SU-DHL-6 (cell line): ENCODE measurements at regions not wholly inside any gene's neighbourhood (a gene's known extent, or its start where the extent isn't known, plus 50 kb on each side); places are given as distances from the start of the nearest gene placed in this dataset.

Experiments
- H2AFZ ChIP-seq: fragments of 200-600 bp; sonication (generic); 2 replicates; pipeline ENCODE4 v1.6.1; 2014; ENCODE audit warnings: low read depth, mild to moderate bottlenecking, moderate library complexity, mixed read lengths, antibody characterized with exemption, low read length; ENCODE audit not compliant: severe bottlenecking
- H3F3A ChIP-seq: fragments of 200-600 bp; shearing (Covaris generic); 2 replicates; pipeline ENCODE4 v1.6.0; 2016; ENCODE audit warnings: antibody characterized with exemption, mild to moderate bottlenecking; ENCODE audit not compliant: insufficient read depth
- H3K27ac ChIP-seq: fragments of 200-600 bp; sonication (generic); 2 replicates; pipeline ENCODE4 v1.5.1; 2016; ENCODE audit warnings: low read depth, mild to moderate bottlenecking, low read length, moderate library complexity, mixed read lengths
- H3K27me3 ChIP-seq: fragments of 200-600 bp; sonication (generic), shearing (Covaris generic); 2 replicates; pipeline ENCODE4 v1.6.0; 2014; ENCODE audit warnings: mild to moderate bottlenecking, low read length
- H3K36me3 ChIP-seq: fragments of 200-600 bp; sonication (generic); 2 replicates; pipeline ENCODE4 v1.6.1; 2014; ENCODE audit warnings: mild to moderate bottlenecking, low read length, mixed read lengths
- H3K4me2 ChIP-seq: fragments of 300-600, 200-600 bp; shearing (Covaris generic), sonication (generic); 2 replicates; pipeline ENCODE4 v1.6.0; 2014; ENCODE audit warnings: low read length, low read depth, mild to moderate bottlenecking; ENCODE audit not compliant: poor library complexity, severe bottlenecking
- H3K4me3 ChIP-seq: fragments of 200-600 bp; sonication (generic); 2 replicates; pipeline ENCODE4 v1.5.1; 2014; ENCODE audit warnings: antibody characterized with exemption, low read length, mild to moderate bottlenecking, mixed read lengths; ENCODE audit not compliant: insufficient read depth, poor library complexity, severe bottlenecking
- H3K79me2 ChIP-seq: fragments of 200-600 bp; sonication (generic); 2 replicates; pipeline ENCODE4 v1.6.1; 2014; ENCODE audit warnings: mild to moderate bottlenecking, low read length, moderate library complexity; ENCODE audit not compliant: insufficient read depth
- H3K9ac ChIP-seq: fragments of 200-600 bp; sonication (generic); 2 replicates; pipeline ENCODE4 v1.7.0; 2014; ENCODE audit warnings: mild to moderate bottlenecking, low read length
- H3K9me2 ChIP-seq: fragments of 200-600 bp; sonication (generic); replicated peaks from 2 replicates; pipeline ENCODE4 v1.6.1; 2014; ENCODE audit warnings: low read length; ENCODE audit not compliant: insufficient read depth
- H3K9me3 ChIP-seq: fragments of 200-600 bp; sonication (generic); 2 replicates; pipeline ENCODE4 v1.6.1; 2014; ENCODE audit warnings: low read length, mixed read lengths; ENCODE audit not compliant: insufficient read depth
- H4K20me1 ChIP-seq: fragments of 200-600 bp; sonication (generic); 2 replicates; pipeline ENCODE4 v1.6.1; 2014; ENCODE audit warnings: low read depth, mild to moderate bottlenecking, antibody characterized with exemption, low read length, moderate library complexity, mixed read lengths
- EZH2phosphoT487 ChIP-seq: fragments of 200-600 bp; sonication (generic), shearing (Covaris generic); conservative IDR thresholded peaks from 2 replicates; pipeline ENCODE4 v1.6.1; 2018; ENCODE audit warnings: mild to moderate bottlenecking, antibody characterized with exemption, low read length, moderate library complexity, mixed read lengths
- TF ChIP-seq, protein P1 (sequence below): fragments of 200-600 bp; sonication (generic); IDR thresholded peaks from one replicate; pipeline ENCODE4 v1.5.1; 2017; ENCODE audit warnings: antibody characterized with exemption, mild to moderate bottlenecking, low read length, moderate library complexity; ENCODE audit not compliant: insufficient read depth, poor library complexity, severe bottlenecking

DNA sequence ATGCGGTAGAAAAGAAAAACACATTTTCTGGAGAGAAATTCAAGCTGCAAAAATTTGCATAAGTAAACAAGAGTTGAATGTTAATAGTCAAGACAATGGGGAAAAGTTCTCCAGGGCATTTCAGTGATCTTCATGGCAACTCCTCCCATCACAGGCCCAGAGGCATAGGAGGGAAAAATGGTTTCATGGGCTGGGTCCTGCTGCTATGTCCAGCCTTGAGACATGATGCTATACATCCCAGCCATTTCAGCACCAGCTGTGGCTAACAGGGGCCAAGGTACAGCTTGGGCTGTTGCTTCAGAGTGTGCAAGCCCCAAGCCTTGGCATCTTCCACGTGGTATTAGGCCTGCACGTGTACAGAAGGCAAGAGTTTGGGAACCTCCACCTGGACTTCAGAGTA is 118.6 kb upstream of the DLGAP1 start:
- H3K36me3 ChIP-seq = no peaks in the 10 kb centered on the region
- H4K20me1 ChIP-seq = no peaks in the 10 kb centered on the region
- H3K9ac ChIP-seq = no peak overlapping the region
- H3K79me2 ChIP-seq = no peaks in the 10 kb centered on the region
- no peak overlapping the region for H3K27ac ChIP-seq
- H3K4me2 ChIP-seq = no peak overlapping the region
- no peaks in the 10 kb centered on the region for H3K27me3 ChIP-seq
- TF ChIP-seq EZH2phosphoT487 = no peak
- TF ChIP-seq, protein P1, sequence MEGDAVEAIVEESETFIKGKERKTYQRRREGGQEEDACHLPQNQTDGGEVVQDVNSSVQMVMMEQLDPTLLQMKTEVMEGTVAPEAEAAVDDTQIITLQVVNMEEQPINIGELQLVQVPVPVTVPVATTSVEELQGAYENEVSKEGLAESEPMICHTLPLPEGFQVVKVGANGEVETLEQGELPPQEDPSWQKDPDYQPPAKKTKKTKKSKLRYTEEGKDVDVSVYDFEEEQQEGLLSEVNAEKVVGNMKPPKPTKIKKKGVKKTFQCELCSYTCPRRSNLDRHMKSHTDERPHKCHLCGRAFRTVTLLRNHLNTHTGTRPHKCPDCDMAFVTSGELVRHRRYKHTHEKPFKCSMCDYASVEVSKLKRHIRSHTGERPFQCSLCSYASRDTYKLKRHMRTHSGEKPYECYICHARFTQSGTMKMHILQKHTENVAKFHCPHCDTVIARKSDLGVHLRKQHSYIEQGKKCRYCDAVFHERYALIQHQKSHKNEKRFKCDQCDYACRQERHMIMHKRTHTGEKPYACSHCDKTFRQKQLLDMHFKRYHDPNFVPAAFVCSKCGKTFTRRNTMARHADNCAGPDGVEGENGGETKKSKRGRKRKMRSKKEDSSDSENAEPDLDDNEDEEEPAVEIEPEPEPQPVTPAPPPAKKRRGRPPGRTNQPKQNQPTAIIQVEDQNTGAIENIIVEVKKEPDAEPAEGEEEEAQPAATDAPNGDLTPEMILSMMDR = no peak
- no peaks in the 10 kb centered on the region for H3F3A ChIP-seq
- H2AFZ ChIP-seq = no peak overlapping the region
- H3K9me3 ChIP-seq = no peaks in the 10 kb centered on the region
- no peak overlapping the region for H3K4me3 ChIP-seq
- H3K9me2 ChIP-seq = no peaks in the 10 kb centered on the region

DNA sequence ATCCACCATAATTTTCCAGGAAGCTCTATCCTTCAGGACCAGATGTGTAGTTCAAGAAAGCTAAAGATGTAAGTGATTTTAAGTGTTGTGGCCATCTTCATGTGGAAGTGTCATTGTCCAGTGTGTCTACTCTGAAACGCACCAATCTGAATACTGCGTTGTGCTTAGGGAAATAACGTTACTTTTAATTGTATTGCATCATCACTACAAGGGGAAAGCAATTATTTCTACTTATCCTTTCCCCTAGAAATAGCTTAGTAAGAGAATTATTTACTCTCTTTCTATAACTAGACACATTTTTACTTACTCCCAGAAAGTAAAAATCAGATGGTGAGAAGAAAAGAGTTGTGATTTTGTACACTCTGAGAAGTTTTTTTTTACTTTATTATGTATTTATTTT is 102.4 kb upstream of the DLGAP1 start:
- no peaks in the 10 kb centered on the region for H3K9me3 ChIP-seq
- H3K9me2 ChIP-seq = no peaks in the 10 kb centered on the region
- no peaks in the 10 kb centered on the region for H3F3A ChIP-seq
- TF ChIP-seq, protein P1 = no peak
- TF ChIP-seq EZH2phosphoT487 = no peak
- no peaks in the 10 kb centered on the region for H4K20me1 ChIP-seq
- no peak overlapping the region for H3K4me2 ChIP-seq
- no peak overlapping the region for H2AFZ ChIP-seq
- H3K27me3 ChIP-seq = no peaks in the 10 kb centered on the region
- no peak overlapping the region for H3K4me3 ChIP-seq
- no peaks in the 10 kb centered on the region for H3K36me3 ChIP-seq
- H3K79me2 ChIP-seq = no peaks in the 10 kb centered on the region
- H3K27ac ChIP-seq = no peak overlapping the region
- no peak overlapping the region for H3K9ac ChIP-seq

DNA sequence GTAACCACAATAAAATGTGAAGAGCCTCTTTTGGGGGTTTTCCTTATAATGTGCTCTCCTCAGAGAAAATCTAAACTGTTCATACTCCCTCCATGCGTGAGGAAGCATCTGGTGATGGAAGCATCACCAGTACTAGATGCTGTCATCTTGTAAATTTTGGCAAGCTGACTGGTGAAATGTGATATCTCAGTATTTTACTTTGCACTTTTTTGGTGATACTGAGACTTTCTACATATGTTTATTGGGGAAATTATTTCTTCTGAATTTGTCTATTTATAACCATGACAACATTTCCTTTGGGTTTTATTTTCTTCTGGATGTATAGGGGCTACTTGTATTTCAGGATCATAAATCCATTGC is 95.9 kb upstream of the DLGAP1 start:
- no peaks in the 10 kb centered on the region for H3K79me2 ChIP-seq
- H3K27ac ChIP-seq = no peak overlapping the region
- no peaks in the 10 kb centered on the region for H3K27me3 ChIP-seq
- H3K9ac ChIP-seq = no peak overlapping the region
- H3K36me3 ChIP-seq = no peaks in the 10 kb centered on the region
- no peak overlapping the region for H2AFZ ChIP-seq
- no peak for TF ChIP-seq EZH2phosphoT487
- TF ChIP-seq, protein P1 = no peak
- H3K4me3 ChIP-seq = no peak overlapping the region
- H3K4me2 ChIP-seq = no peak overlapping the region
- H3K9me3 ChIP-seq = no peaks in the 10 kb centered on the region
- no peaks in the 10 kb centered on the region for H3F3A ChIP-seq
- H3K9me2 ChIP-seq = no peaks in the 10 kb centered on the region
- no peaks in the 10 kb centered on the region for H4K20me1 ChIP-seq
